Ishikawa (cell line): ENCODE measurements at regions not wholly inside any gene's neighbourhood (a gene's known extent, or its start where the extent isn't known, plus 50 kb on each side); places are given as distances from the start of the nearest gene placed in this dataset.

Source experiments
- CREB1 ChIP-seq: IDR thresholded peaks from 2 replicates; pipeline ENCODE4 v1.6.1; 2012; ENCODE audit warnings: low read depth
- EGR1 ChIP-seq: IDR thresholded peaks from 2 replicates; pipeline ENCODE4 v1.6.1; 2012
- EP300 ChIP-seq: IDR thresholded peaks from 2 replicates; pipeline ENCODE4 v1.6.1; 2012; ENCODE audit warnings: borderline replicate concordance
- NFIC ChIP-seq: IDR thresholded peaks from 2 replicates; pipeline ENCODE4 v1.6.1; 2012
- RAD21 ChIP-seq: IDR thresholded peaks from 2 replicates; pipeline ENCODE4 v1.6.1; 2012; ENCODE audit warnings: low read depth
- USF1 ChIP-seq: IDR thresholded peaks from 2 replicates; pipeline ENCODE4 v1.6.1; 2012
- YY1 ChIP-seq: IDR thresholded peaks from 2 replicates; pipeline ENCODE4 v1.6.1; 2012; ENCODE audit warnings: low read depth

GRCh38 chr20:25145131-25145530 lies 50.4 kb upstream of the ENTPD6 start:
- TF ChIP-seq RAD21 (no peak), YY1 (no peak), EP300 (no peak), USF1 (no peak), CREB1 (no peak), EGR1 (no peak), NFIC (no peak)
